Body of pancreas (tissue), 4 donors: ENCODE measurements at regions not wholly inside any gene's neighbourhood (a gene's known extent, or its start where the extent isn't known, plus 50 kb on each side); places are given as distances from the start of the nearest gene placed in this dataset.

Source experiments
- ATAC-seq: fragments of 150-250 bp; one replicate; pipeline ENCODE4 v1.9.1; 2016
- DNase-seq, 4 donors: peaks; one replicate each; pipeline ENCODE4 v3.0.0-alpha.2; 2019
- H3K27ac ChIP-seq, 4 donors: fragments of 200-600 bp; sonication (generic); 1 replicate in 3 of 4; 2 replicates in 1 of 4; pipeline versions ENCODE4 v1.5.1 to v1.6.1; 2016 to 2019; ENCODE audit warnings: mild to moderate bottlenecking in 1 of 4, mixed read lengths in 1 of 4, moderate library complexity in 1 of 4
- H3K27me3 ChIP-seq, 2 donors: fragments of 200-600 bp; sonication (generic); one replicate each; pipeline ENCODE4 v1.6.0; 2016; ENCODE audit warnings: mild to moderate bottlenecking in 1 of 2
- H3K36me3 ChIP-seq, 2 donors: fragments of 200-600 bp; sonication (generic); replicated peaks in 1 of 2; 2 replicates each; pipeline ENCODE4 v1.5.1; 2016; ENCODE audit warnings: low read depth in 2 of 2; ENCODE audit not compliant: insufficient read depth in 1 of 2
- H3K4me1 ChIP-seq: fragments of 200-600 bp; sonication (generic); one replicate; pipeline ENCODE4 v1.6.0; 2016
- H3K4me3 ChIP-seq, 2 donors: fragments of 200-600 bp; sonication (generic); 1 replicate in 1 of 2; 2 replicates in 1 of 2; pipeline ENCODE4 v1.5.1; 2016 to 2019
- H3K9me3 ChIP-seq, 3 donors: fragments of 200-600 bp; sonication (generic); 1 replicate in 2 of 3; 2 replicates in 1 of 3; pipeline ENCODE4 v1.5.1; 2016
- POLR2A ChIP-seq, 3 donors: fragments of 450-650 bp; IDR thresholded peaks; one replicate each; pipeline ENCODE4 v1.6.1; 2016; ENCODE audit warnings: antibody characterized with exemption in 3 of 3, mild to moderate bottlenecking in 2 of 3
- WGBS, 2 donors: methylation state at CpG; one replicate each; pipeline ENCODE4 v1.1.5; 2017; 5-methylcytosine and 5-hydroxymethylcytosine counted together
- intact Hi-C: fragments of 100-400 bp; cut with DNase I; formaldehyde crosslinking; loops from one replicate; pipeline ENCODE4 v1.15.1; 2023
- TF ChIP-seq, protein P1 (sequence below), 7 experiments: fragments of 450-650 bp in 4 of 7; fragments of 200-600 bp in 3 of 7; sonication (generic) in 3 of 7; IDR thresholded peaks; one replicate each; pipeline ENCODE4 v1.5.1; 2016 to 2019; ENCODE audit warnings: antibody characterized with exemption in 7 of 7

DNA sequence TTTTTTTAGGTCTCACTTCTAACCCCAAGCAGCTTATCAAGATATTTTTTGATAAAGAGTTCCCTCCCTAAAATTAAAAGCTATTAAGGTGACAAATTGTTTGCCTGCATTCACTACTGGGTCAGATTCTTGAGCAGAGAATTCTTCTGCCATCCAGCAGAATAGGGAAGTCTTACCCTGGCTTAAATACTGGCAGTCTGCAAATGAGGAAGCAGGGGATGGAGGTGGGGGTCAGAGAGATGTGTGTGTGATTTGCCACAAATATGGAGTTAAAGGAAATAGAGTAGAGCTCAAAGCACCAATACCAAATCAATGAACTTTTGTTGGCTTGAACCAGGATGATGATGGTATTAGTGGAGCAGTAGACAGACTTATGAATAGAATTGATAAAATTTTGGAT, 122.2 kb downstream of the ANXA5 start:
- no peaks in the 10 kb centered on the region for H3K36me3 ChIP-seq
- DNase-seq (no peak), ATAC-seq (no peak)
- no peaks in the 10 kb centered on the region for H3K9me3 ChIP-seq
- H3K4me1 ChIP-seq: no peaks in the 10 kb centered on the region
- no peaks in the 10 kb centered on the region for H3K27me3 ChIP-seq
- TF ChIP-seq, protein P1, sequence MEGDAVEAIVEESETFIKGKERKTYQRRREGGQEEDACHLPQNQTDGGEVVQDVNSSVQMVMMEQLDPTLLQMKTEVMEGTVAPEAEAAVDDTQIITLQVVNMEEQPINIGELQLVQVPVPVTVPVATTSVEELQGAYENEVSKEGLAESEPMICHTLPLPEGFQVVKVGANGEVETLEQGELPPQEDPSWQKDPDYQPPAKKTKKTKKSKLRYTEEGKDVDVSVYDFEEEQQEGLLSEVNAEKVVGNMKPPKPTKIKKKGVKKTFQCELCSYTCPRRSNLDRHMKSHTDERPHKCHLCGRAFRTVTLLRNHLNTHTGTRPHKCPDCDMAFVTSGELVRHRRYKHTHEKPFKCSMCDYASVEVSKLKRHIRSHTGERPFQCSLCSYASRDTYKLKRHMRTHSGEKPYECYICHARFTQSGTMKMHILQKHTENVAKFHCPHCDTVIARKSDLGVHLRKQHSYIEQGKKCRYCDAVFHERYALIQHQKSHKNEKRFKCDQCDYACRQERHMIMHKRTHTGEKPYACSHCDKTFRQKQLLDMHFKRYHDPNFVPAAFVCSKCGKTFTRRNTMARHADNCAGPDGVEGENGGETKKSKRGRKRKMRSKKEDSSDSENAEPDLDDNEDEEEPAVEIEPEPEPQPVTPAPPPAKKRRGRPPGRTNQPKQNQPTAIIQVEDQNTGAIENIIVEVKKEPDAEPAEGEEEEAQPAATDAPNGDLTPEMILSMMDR (IDR thresholded peaks at IDR 0.05): no peak
- TF ChIP-seq POLR2A (IDR thresholded peaks at IDR 0.05): no peak
- intact Hi-C loops: no loop called here
- H3K4me3 ChIP-seq: no peak overlapping the region
- H3K27ac ChIP-seq: no peak overlapping the region

DNA sequence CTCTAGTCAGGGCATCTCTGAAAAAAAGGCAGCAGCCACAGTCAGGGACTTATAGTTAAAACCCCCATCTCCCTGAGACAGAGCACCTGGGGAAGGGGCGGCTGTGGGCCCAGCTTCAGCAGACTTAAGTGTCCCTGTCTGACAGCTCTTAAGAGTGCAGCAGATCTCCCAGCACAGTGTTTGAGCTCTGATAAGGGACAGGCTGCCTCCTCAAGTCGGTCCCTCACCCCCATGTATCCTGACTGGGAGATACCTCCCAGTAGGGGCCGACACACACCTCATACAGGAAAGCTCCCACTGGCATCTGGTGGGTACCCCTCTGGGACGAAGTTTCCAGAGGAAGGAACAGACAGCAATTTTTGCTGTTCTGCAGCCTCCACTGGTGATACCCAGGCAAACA, 129.0 kb downstream of the ANXA5 start:
- no peaks in the 10 kb centered on the region for H3K36me3 ChIP-seq
- ATAC-seq (no peak), DNase-seq (no peak)
- no peak overlapping the region for H3K4me3 ChIP-seq
- no peaks in the 10 kb centered on the region for H3K4me1 ChIP-seq
- intact Hi-C loops: no loop called here
- H3K27me3 ChIP-seq: no peaks in the 10 kb centered on the region
- no peaks in the 10 kb centered on the region for H3K9me3 ChIP-seq
- WGBS, 2 donors: 54 to 63% methylated on average over 2 to 4 of the region's 4 CpGs
- TF ChIP-seq, protein P1 (IDR thresholded peaks at IDR 0.05): no peak
- TF ChIP-seq POLR2A (IDR thresholded peaks at IDR 0.05): no peak
- H3K27ac ChIP-seq: no peak overlapping the region

DNA sequence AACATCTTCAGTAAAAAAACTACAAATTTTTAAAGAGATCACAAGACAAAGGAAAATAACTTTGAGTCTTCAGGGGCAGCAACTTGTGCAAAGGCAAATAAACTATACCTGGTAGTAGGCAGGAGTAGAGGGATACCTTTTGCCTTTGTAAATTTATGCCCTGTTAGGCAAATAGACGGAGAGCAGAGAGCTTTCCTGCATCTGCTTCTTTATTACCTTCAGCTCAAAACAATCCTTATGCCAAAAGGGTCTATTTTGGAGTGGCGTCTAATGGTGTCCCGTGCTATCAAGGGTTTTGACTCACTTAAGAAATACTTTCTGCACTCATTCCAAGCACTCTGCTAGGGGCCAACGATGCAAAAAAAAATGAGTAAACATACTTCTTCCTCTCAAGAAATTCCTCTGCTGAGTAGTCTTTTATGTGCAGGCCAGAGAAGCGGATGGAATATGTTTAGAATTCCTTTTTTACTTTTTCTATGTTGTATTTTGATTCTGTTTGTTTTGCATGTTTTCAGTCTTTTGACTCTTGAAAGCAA, 131.9 kb downstream of the ANXA5 start:
- no peaks in the 10 kb centered on the region for H3K4me1 ChIP-seq
- intact Hi-C loops: no loop called here
- H3K4me3 ChIP-seq: no peak overlapping the region
- no peak for TF ChIP-seq POLR2A (IDR thresholded peaks at IDR 0.05)
- TF ChIP-seq, protein P1 (IDR thresholded peaks at IDR 0.05): no peak
- WGBS, 2 donors: 42 to 53% methylated on average over 5 of the region's 5 CpGs
- H3K9me3 ChIP-seq: no peaks in the 10 kb centered on the region
- ATAC-seq (no peak), DNase-seq (no peak)
- no peaks in the 10 kb centered on the region for H3K27me3 ChIP-seq
- H3K36me3 ChIP-seq: no peaks in the 10 kb centered on the region
- H3K27ac ChIP-seq: no peak overlapping the region

DNA sequence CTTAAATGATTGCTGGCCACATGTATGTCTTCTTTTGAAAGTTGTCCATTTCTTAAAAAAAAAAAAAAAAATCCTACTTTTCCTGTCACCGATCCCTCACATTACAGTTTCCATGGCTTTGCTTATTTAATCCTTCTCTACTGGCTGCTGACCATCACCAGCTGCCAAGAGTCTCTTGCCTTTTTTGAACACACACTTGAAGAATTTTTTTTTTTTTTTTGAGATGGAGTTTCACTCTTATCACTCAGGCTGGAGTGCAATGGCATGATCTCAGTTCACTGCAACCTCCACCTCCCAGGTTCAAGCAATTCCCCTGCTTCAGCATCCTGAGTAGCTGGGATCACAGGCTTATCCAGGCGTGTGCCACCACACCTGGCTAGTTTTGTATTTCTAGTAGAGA, 134.0 kb downstream of the ANXA5 start:
- no peak overlapping the region for H3K4me3 ChIP-seq
- H3K9me3 ChIP-seq: no peaks in the 10 kb centered on the region
- WGBS, 2 donors: 68 to 70% methylated on average over 2 of the region's 2 CpGs
- DNase-seq: no peak
- no peaks in the 10 kb centered on the region for H3K4me1 ChIP-seq
- TF ChIP-seq POLR2A (IDR thresholded peaks at IDR 0.05): no peak
- TF ChIP-seq, protein P1 (IDR thresholded peaks at IDR 0.05): no peak
- H3K27ac ChIP-seq: no peak overlapping the region
- no peaks in the 10 kb centered on the region for H3K27me3 ChIP-seq
- intact Hi-C loops: no loop called here
- no peak for ATAC-seq
- no peaks in the 10 kb centered on the region for H3K36me3 ChIP-seq

DNA sequence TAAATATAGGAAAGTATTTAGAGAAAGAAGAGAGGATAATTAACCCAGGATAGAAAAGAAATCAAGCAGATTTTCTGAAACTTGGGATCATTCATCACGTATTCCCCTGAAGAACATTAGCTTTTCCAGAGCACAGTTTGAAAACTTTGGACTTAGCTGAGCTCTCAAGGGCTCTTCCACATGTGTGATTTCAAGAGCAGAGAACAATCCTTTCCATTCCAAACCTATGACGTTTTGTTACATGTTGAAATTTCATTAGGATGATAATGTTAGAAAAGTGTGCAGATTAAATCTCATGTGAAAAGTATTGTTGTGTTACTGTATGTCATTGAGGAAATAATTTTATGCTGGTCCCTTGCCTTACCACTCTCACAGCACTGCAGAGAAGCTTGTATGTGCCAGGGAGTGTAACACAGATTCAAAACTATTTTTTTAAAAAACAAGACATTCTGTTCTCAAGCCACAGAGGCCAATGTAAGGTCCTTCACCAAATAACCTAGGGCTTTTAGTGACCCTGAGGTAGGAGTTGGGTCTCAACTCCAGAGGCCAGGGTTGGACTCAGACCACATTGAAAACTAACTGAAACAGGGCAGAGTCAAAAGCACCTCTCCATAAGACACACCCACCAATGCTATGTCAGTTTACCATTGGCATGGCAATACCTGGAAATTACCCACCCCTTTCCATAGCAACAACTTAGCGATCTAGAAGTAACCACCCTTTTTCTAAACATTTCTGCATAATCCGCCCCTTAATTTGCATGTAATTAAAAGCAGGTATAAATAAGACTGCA, 141.3 kb downstream of the ANXA5 start:
- 39 to 45% methylated on average over 4 of the region's 4 CpGs for WGBS, 2 donors
- no peaks in the 10 kb centered on the region for H3K36me3 ChIP-seq
- intact Hi-C loops: no loop called here
- no peak overlapping the region for H3K4me3 ChIP-seq
- TF ChIP-seq, protein P1 (IDR thresholded peaks at IDR 0.05): no peak
- TF ChIP-seq POLR2A (IDR thresholded peaks at IDR 0.05): no peak
- no peaks in the 10 kb centered on the region for H3K4me1 ChIP-seq
- H3K27me3 ChIP-seq: no peaks in the 10 kb centered on the region
- H3K9me3 ChIP-seq: no peaks in the 10 kb centered on the region
- H3K27ac ChIP-seq: no peak overlapping the region
- DNase-seq: no peak
- no peak for ATAC-seq
